Activated naive CD4-positive, alpha-beta T cell treated with anti-CD3 and anti-CD28 coated beads, Interleukin-2, amount 50 U/mL, for 72 hours (primary cell): ENCODE measurements at regions not wholly inside any gene's neighbourhood (a gene's known extent, or its start where the extent isn't known, plus 50 kb on each side); places are given as distances from the start of the nearest gene placed in this dataset.

ENCODE experiments used
- ATAC-seq, 2 donors: fragments of 150-1000 bp; cut with Tn5 transposase; 2 replicates each; pipeline ENCODE4 v1.10.0; 2021; ENCODE audit warnings: mild to moderate bottlenecking in 2 of 2, moderate library complexity in 2 of 2
- DNase-seq, 2 donors: peaks; one replicate each; pipeline ENCODE4 v3.0.0; 2021 to 2022; ENCODE audit warnings: low spot score in 2 of 2
- H3K27ac Mint-ChIP-seq, 2 donors: one replicate each; pipeline ENCODE4 v1.8.0; 2022; ENCODE audit warnings: mild to moderate bottlenecking in 2 of 2, mixed read lengths in 2 of 2
- H3K36me3 Mint-ChIP-seq, 2 donors: one replicate each; pipeline ENCODE4 v1.8.0; 2022; ENCODE audit warnings: mixed read lengths in 2 of 2
- H3K9me3 Mint-ChIP-seq, 2 donors: one replicate each; pipeline ENCODE4 v1.8.0; 2022; ENCODE audit warnings: mixed read lengths in 2 of 2

- H3K36me3 Mint-ChIP-seq = no peaks in the 10 kb centered on the region
- no peak overlapping the region for H3K27ac Mint-ChIP-seq
- ATAC-seq (no peak), DNase-seq (no peak)
- H3K9me3 Mint-ChIP-seq = no peaks in the 10 kb centered on the region
Observed at GRCh38 chr10:130335336-130335735, 199.1 kb downstream of the GLRX3 start.

- ATAC-seq = no peak
- H3K36me3 Mint-ChIP-seq = no peaks in the 10 kb centered on the region
- no peak overlapping the region for H3K27ac Mint-ChIP-seq
- DNase-seq = no peak
- H3K9me3 Mint-ChIP-seq = no peaks in the 10 kb centered on the region
Observed at GRCh38 chr10:130336617-130337304, 200.6 kb downstream of the GLRX3 start.

DNA sequence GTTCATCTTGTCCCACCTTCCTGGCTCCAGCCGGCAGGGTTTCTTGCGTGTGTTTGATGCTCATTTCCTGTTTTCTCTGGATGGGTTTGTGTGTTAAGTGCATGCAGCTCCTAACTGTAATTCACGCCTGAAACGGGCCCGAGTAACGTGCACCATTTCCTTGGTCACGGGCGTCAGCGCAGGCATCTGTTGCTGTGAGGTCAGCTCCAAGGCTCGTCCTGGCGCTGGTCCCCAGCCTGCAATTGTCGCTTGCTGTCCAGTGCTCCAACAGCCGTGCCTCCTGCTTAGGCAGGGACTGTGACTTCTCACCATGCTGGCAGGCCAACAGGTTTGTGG, 201.1 kb downstream of the GLRX3 start:
- DNase-seq = no peak
- ATAC-seq = no peak
- no peaks in the 10 kb centered on the region for H3K9me3 Mint-ChIP-seq
- no peaks in the 10 kb centered on the region for H3K36me3 Mint-ChIP-seq
- no peak overlapping the region for H3K27ac Mint-ChIP-seq

DNA sequence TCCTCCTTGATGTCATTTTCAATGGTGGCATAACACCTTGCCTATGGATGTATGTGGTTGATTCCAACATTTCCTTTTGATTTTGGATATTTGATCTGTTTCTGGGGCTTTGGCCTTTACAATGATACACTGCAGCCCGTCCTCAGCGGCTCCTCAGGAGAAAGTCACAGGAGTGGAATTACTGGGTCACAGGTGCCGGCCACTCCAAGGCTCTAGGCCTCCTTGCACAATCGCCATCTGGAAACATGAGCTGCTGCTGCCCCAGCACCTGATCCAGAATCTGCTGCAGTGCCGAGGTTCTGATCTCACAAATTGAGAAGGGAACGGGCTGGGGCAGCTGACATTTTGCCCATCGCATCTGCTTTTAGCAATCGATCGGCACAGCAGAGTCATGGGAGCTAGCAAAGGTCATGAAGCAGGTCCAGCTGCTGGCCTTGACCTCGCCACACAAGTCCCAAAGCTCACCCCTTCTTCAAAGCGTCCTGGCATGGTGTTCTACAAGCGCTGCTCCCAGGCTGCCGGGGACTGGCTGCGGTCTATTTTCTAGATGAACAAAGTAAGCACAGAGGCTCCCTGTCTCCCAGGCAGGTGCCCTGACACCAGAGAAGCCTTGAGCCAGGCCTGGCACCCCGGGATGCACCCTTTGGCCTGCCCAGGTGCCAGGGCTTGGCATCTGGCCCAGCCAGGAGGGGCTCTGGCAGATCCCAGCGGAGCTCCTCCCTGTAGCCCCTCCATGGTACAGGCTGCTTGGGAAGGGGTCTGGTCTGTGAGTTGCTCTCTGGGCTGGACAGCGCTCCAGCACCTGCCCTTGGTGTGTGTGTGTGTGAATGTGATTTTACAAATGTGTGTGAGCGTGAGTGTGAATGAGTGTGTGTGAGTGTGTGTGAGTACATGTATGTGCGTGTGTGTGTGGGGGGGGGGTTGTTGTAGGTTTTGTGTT, 201.8 kb downstream of the GLRX3 start:
- Mint-ChIP-seq H3K9me3 (no peaks in the 10 kb centered on the region), H3K36me3 (no peaks in the 10 kb centered on the region), H3K27ac (no peak overlapping the region)
- ATAC-seq (no peak), DNase-seq (no peak)

DNA sequence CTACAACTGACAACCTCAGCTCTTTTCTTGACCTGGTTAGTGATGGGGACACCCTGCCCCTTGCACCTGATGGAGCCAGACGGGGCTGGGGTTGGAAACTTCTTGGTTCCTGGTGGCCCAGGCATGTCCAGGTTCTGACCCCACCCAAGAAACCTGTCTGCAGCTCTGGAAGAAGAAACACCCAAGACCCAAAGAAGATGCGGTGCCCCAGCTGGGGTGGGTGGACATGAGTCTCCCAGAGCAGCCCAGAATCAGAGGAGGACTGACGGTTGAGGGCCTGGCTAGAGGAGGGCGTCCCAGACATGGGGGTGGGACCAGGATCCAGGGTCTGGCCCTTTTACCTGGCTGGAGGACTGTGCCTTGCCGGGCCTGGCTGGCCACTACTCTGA, 202.4 kb downstream of the GLRX3 start:
- ATAC-seq = no peak

DNA sequence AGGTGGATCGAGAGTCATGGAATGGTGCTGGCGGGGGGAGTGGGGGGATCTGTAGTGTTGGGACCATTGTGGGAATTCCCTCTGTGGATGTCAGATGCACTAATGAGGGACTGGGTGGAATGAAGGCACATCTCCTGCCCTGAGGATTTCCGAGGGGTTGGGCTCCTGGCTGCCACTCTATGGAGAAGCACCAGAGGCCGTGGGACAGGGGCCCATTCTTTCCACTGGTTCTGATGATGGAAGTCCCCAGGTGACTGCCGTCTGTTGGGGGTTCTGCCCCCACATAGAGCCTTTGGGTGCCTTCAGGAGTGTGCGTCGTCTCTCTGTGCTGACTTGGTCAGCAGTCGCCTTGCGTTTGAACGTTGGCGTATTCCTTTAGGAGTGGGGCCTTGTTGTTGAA, 202.9 kb downstream of the GLRX3 start:
- ATAC-seq (no peak), DNase-seq (no peak)
- Mint-ChIP-seq H3K36me3 (no peaks in the 10 kb centered on the region), H3K9me3 (no peaks in the 10 kb centered on the region), H3K27ac (peak overlapping the region in 1 of 2 donors; percentile 47)

More for the DNA sequence above, 202.4 kb downstream of the GLRX3 start:
- no peaks in the 10 kb centered on the region for H3K9me3 Mint-ChIP-seq
- DNase-seq = no peak
- H3K27ac Mint-ChIP-seq = peak overlapping the region in 1 of 2 donors; percentile 47
- no peaks in the 10 kb centered on the region for H3K36me3 Mint-ChIP-seq

- H3K27ac Mint-ChIP-seq = no peak overlapping the region
- ATAC-seq (no peak), DNase-seq (no peak)
- no peaks in the 10 kb centered on the region for H3K36me3 Mint-ChIP-seq
- no peaks in the 10 kb centered on the region for H3K9me3 Mint-ChIP-seq
Observed at GRCh38 chr10:130339911-130340310, 203.7 kb downstream of the GLRX3 start.

DNA sequence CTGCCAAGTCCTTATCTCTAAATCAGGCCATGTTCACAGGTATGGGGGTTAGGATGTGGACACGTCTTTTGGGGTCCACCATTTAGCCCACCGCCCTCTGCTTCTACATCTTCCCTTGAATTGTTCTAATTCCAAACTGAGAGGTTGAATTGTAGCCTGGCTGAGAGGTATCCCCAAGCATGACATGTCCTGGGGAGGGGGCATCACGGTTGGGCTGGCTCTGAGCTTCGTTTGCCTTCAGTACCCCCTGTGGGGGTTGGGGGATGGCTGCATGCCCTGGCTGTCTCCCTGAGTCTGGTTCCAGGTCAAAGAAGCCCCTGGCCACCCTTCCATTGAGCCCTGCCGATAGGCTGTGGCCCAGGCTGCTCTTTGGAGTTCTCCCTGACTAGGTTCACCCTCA, 204.6 kb downstream of the GLRX3 start:
- no peak overlapping the region for H3K27ac Mint-ChIP-seq
- no peaks in the 10 kb centered on the region for H3K9me3 Mint-ChIP-seq

GRCh38 chr10:130341356-130341755, 205.2 kb downstream of the GLRX3 start:
- Mint-ChIP-seq H3K9me3 (no peaks in the 10 kb centered on the region), H3K27ac (no peak overlapping the region), H3K36me3 (no peaks in the 10 kb centered on the region)
- no peak for ATAC-seq
- no peak for DNase-seq

More for the DNA sequence above, 204.6 kb downstream of the GLRX3 start:
- ATAC-seq = no peak
- H3K36me3 Mint-ChIP-seq = no peaks in the 10 kb centered on the region
- DNase-seq = no peak

DNA sequence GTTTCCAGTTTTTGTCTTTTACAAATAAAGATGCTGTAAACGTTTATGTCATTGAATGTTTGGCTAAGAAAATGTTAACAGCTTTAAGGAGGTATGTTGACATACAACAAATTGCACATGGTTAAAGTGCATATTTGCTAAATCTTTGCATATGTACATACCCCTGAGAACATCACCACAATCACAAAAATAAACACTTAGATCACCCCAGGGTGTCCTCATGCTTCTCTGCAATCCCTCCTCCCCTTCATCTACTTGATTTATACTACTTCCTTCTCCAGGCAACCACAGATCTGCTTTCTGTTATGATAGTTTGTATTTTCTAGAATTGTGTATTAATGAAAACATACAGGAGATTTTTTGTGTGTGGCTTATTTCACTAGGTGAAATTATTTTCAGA, 209.5 kb downstream of the GLRX3 start:
- H3K9me3 Mint-ChIP-seq = peaks cover 7 to 10% of the 10 kb centered on the region in 2 donors
- no peak for DNase-seq
- no peaks in the 10 kb centered on the region for H3K36me3 Mint-ChIP-seq
- no peak overlapping the region for H3K27ac Mint-ChIP-seq
- no peak for ATAC-seq

DNA sequence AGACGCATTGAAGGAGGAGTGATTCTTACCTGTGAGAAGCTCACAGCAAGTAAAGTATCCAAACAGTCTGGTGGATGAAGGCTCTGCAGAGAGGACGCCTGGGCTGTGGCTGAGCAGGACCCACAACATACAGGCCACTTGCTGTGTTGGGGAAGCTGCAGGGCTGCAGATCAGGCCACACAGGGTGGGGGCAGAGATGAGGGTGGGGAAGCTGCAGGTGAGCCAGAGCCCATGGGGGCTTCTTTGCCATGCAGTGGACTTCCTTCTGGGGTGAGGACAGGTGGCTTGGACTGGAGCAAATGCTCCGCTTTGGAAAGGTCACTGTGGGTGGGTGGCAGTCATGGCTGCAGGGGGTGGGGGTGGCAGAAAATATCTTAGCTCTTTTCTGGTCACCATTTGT, 214.8 kb downstream of the GLRX3 start:
- no peak for ATAC-seq
- H3K27ac Mint-ChIP-seq = no peak overlapping the region
- no peaks in the 10 kb centered on the region for H3K36me3 Mint-ChIP-seq
- DNase-seq = peak in 1 of 2 donors; percentile 9
- H3K9me3 Mint-ChIP-seq = peaks cover 7 to 10% of the 10 kb centered on the region in 2 donors

GRCh38 chr10:130351466-130352290, 215.5 kb downstream of the GLRX3 start:
- no peak overlapping the region for H3K27ac Mint-ChIP-seq
- DNase-seq = peak in 1 of 2 donors; percentile 37
- H3K36me3 Mint-ChIP-seq = no peaks in the 10 kb centered on the region
- ATAC-seq = no peak
- H3K9me3 Mint-ChIP-seq = peaks cover 7 to 10% of the 10 kb centered on the region in 2 donors

- Mint-ChIP-seq H3K9me3 (peaks cover 7 to 10% of the 10 kb centered on the region in 2 donors), H3K36me3 (no peaks in the 10 kb centered on the region), H3K27ac (no peak overlapping the region)
- ATAC-seq (no peak), DNase-seq (peak in 1 of 2 donors; percentile 9)
Observed at GRCh38 chr10:130352291-130352645, 216.1 kb downstream of the GLRX3 start.

DNA sequence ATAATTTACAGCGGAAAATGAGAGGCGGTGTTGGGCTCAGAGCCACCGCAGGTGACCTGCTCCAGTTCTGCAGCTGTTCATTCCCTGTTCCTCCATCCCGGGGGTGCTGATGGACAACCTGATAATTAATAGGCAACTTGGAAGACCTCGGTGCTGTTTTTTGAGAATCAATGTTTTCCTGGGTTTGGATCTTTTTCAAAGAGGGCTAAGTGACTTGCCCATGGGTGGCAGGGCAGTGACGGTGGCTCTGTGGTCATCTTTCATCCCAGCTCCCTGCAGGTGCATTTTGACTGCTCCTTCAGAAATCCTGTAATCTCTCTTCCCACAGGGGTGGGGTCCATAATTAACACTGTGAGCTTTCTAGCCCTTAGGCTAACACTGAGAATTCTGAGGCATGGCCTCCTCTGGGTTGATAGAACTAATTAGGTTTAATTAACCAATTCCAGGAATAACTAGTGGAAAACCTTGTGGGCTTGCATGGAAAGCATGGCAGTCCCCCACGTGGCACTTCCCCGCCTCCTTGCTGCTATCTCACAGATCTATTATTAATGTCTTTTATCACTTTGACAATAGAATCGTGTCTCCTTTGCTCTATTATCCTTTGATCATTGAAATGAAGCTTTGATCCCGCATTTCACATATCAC, 217.9 kb downstream of the GLRX3 start:
- no peak for ATAC-seq
- H3K36me3 Mint-ChIP-seq = no peaks in the 10 kb centered on the region
- H3K9me3 Mint-ChIP-seq = peaks cover 0 to 4% of the 10 kb centered on the region in 2 donors
- no peak for DNase-seq
- no peak overlapping the region for H3K27ac Mint-ChIP-seq

DNA sequence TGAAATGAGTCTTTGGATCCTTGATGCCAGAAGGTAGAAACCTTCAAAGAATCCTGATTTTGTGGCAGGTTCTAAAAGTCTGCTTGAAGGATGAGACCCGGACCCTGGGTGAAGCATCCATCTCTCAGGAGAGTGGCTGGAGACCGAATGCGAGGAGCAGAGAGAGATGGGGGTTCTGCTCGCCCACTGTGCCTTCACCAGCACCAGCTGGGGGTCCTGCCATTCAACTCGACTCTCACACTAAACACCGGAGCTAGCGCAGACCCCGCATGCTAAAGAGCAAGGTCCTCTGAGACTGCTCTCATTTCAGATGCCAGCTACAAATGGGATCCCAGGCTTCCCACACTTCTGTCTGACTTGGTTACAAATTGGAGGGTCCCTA, 218.4 kb downstream of the GLRX3 start:
- Mint-ChIP-seq H3K36me3 (no peaks in the 10 kb centered on the region), H3K9me3 (no peaks in the 10 kb centered on the region), H3K27ac (no peak overlapping the region)
- DNase-seq = no peak
- ATAC-seq = no peak

- ATAC-seq (no peak), DNase-seq (no peak)
- H3K9me3 Mint-ChIP-seq = no peaks in the 10 kb centered on the region
- no peaks in the 10 kb centered on the region for H3K36me3 Mint-ChIP-seq
- no peak overlapping the region for H3K27ac Mint-ChIP-seq
Observed at GRCh38 chr10:130354976-130355795, 219.0 kb downstream of the GLRX3 start.
